GM12892 (cell line): ENCODE measurements at regions not wholly inside any gene's neighbourhood (a gene's known extent, or its start where the extent isn't known, plus 50 kb on each side); places are given as distances from the start of the nearest gene placed in this dataset.

Experiments used
- POLR2A ChIP-seq: IDR thresholded peaks from 2 replicates; pipeline ENCODE4 v1.6.1; 2011; ENCODE audit warnings: low read depth, low read length, control low read depth
- POLR2AphosphoS5 ChIP-seq: IDR thresholded peaks from 2 replicates; pipeline ENCODE4 v1.6.1; 2011; ENCODE audit warnings: low read depth, low read length, control low read depth

GRCh38 chr6:82458705-82459104 is 95.1 kb downstream of the TPBG start:
- no peak for TF ChIP-seq POLR2A
- TF ChIP-seq POLR2AphosphoS5: no peak
